ENCODE measurements at regions not wholly inside any gene's neighbourhood (a gene's known extent, or its start where the extent isn't known, plus 50 kb on each side); places are given as distances from the start of the nearest gene placed in this dataset.
A peak's percentile ranks its signal among the peaks of the same experiment; 100 is the strongest.
"Not testable (repeated sequence)": the region's sequence is repeated elsewhere in the genome, so short reads cannot be mapped to it uniquely, and the experiment has no call there.

GRCh38 chr2:111480016-111480625 lies 359.4 kb downstream of the BCL2L11 start:
- H3K9me1 ChIP-seq (ENCODE audit: insufficient read depth, low read length); H3K79me1 ChIP-seq (ENCODE audit: low read depth in 1 of 2, low read length in 2 of 2); H3K4me2 ChIP-seq (ENCODE audit: low read depth, low read length); H2AK9ac ChIP-seq (replicated peaks; ENCODE audit: low read depth, low read length, poor library complexity); BruUV-seq (replicated peaks); CTCF ChIA-PET; intact Hi-C loops (cut with micrococcal nuclease); H3K9ac ChIP-seq (ENCODE audit: low read depth, low read length); H3K23ac ChIP-seq (ENCODE audit: low read depth, low read length); dilution Hi-C loops (cut with HindIII; ENCODE audit: low sequenced_read_pairs, unreplicated experiment); H2AFZ ChIP-seq (replicated peaks; ENCODE audit: low read length, poor library complexity); H3K9me3 ChIP-seq (ENCODE audit: control insufficient read depth, insufficient read depth, low read length); H3K27me3 ChIP-seq (ENCODE audit: control insufficient read depth, insufficient read depth, low read length); H3K4me3 ChIP-seq (ENCODE audit: insufficient read depth, low read depth, low read length); POLR2A ChIA-PET (ENCODE audit: unreplicated experiment): not testable (repeated sequence)
- Histone ChIP-seq H3K14ac (replicated peaks; ENCODE audit: low read depth, low read length) (peak overlapping the region; percentile 95; the same call in 1 of the 2 replicates), H2BK20ac (ENCODE audit: low read depth, low read length) (0 out of 2 replicates have a peak overlapping the region, but pooled peaks have one; percentile 45), H3K27ac (ENCODE audit: insufficient read depth, low read length) (peak overlapping the region; percentile 85), H3K4ac (ENCODE audit: low read depth, low read length) (peak overlapping the region; percentile 37; the same call in 1 of the 2 replicates), H3K4me1 (ENCODE audit: control insufficient read depth, insufficient read depth, low read length) (peaks cover 20% of the 10 kb centered on the region), H2AK5ac (ENCODE audit: low read depth, low read length) (peak overlapping the region; percentile 10; the same call in 1 of the 2 replicates), H3K18ac (ENCODE audit: low read depth, low read length) (peak overlapping the region; percentile 78; the same call in 1 of the 2 replicates), H4K5ac (ENCODE audit: low read depth, low read length) (peak overlapping the region; percentile 76; the same call in 1 of the 2 replicates), H4K8ac (ENCODE audit: low read depth in 2 of 2, low read length in 2 of 2) (peak overlapping the region; percentile 63 to 82; a peak in 3 of 4 replicates), H4K20me1 (ENCODE audit: insufficient read depth, low read length) (peaks cover 52% of the 10 kb centered on the region), H2BK15ac (ENCODE audit: low read depth, low read length) (peak overlapping the region; percentile 68; the same call in 1 of the 3 replicates), H3K36me3 (ENCODE audit: control insufficient read depth, insufficient read depth, low read length) (peaks cover 12% of the 10 kb centered on the region), H3K56ac (ENCODE audit: extremely low read depth, insufficient read depth, low read length) (peak overlapping the region; percentile 17; the same call in 1 of the 2 replicates), H2BK5ac (ENCODE audit: low read depth, low read length, poor library complexity, severe bottlenecking) (peak overlapping the region; percentile 88), H2BK120ac (ENCODE audit: low read depth, low read length) (peak overlapping the region; percentile 54; the same call in 1 of the 2 replicates), H4K91ac (ENCODE audit: insufficient read depth, low read depth, low read length) (peak overlapping the region; percentile 70; the same call in 1 of the 2 replicates)
- DNase-seq (peak; percentile 66), ATAC-seq (ENCODE audit: low read depth) (peak; percentile 65)
- in situ Hi-C loops (cut with MboI; ENCODE audit: low sequenced_read_pairs) = loop anchor here (25.0 kb wide), 1 partner anchor 182 kb away; no protein-coding TSS in a partner anchor
- 20% methylated on average over 1 of the region's 10 CpGs; no CpG with 5 or more reads in 1 of the 2 experiments for WGBS, 2 experiments (ENCODE audit: extremely low coverage in 2 of 2, insufficient read length in 1 of 2)

GRCh38 chr2:111480633-111481032 lies 359.9 kb downstream of the BCL2L11 start:
- in situ Hi-C loops (cut with MboI; ENCODE audit: low sequenced_read_pairs) = loop anchor here (25.0 kb wide), 1 partner anchor 182 kb away; no protein-coding TSS in a partner anchor
- dilution Hi-C loops (cut with HindIII; ENCODE audit: low sequenced_read_pairs, unreplicated experiment); H3K79me1 ChIP-seq (ENCODE audit: low read depth in 1 of 2, low read length in 2 of 2); H3K9me1 ChIP-seq (ENCODE audit: insufficient read depth, low read length); H3K9ac ChIP-seq (ENCODE audit: low read depth, low read length); H3K4me3 ChIP-seq (ENCODE audit: insufficient read depth, low read depth, low read length); POLR2A ChIA-PET (ENCODE audit: unreplicated experiment); CTCF ChIA-PET; H3K27me3 ChIP-seq (ENCODE audit: control insufficient read depth, insufficient read depth, low read length); BruUV-seq (replicated peaks); H3K23ac ChIP-seq (ENCODE audit: low read depth, low read length); H2AFZ ChIP-seq (replicated peaks; ENCODE audit: low read length, poor library complexity); H2AK9ac ChIP-seq (replicated peaks; ENCODE audit: low read depth, low read length, poor library complexity); DNase-seq; intact Hi-C loops (cut with micrococcal nuclease); H3K9me3 ChIP-seq (ENCODE audit: control insufficient read depth, insufficient read depth, low read length): not testable (repeated sequence)
- Histone ChIP-seq H3K4me1 (ENCODE audit: control insufficient read depth, insufficient read depth, low read length) (peaks cover 20% of the 10 kb centered on the region), H4K20me1 (ENCODE audit: insufficient read depth, low read length) (peaks cover 57% of the 10 kb centered on the region), H2BK120ac (ENCODE audit: low read depth, low read length) (peak overlapping the region; percentile 3; the same call in 1 of the 2 replicates), H4K5ac (ENCODE audit: low read depth, low read length) (peak overlapping the region; percentile 64; the same call in 1 of the 2 replicates), H3K18ac (ENCODE audit: low read depth, low read length) (peak overlapping the region; percentile 80; the same call in 1 of the 2 replicates), H3K4ac (ENCODE audit: low read depth, low read length) (peak overlapping the region; percentile 37), H2BK15ac (ENCODE audit: low read depth, low read length) (peak overlapping the region; percentile 68; the same call in 1 of the 3 replicates), H3K14ac (replicated peaks; ENCODE audit: low read depth, low read length) (peak overlapping the region; percentile 95), H3K36me3 (ENCODE audit: control insufficient read depth, insufficient read depth, low read length) (peaks cover 12% of the 10 kb centered on the region), H4K91ac (ENCODE audit: insufficient read depth, low read depth, low read length) (peak overlapping the region; percentile 75), H3K27ac (ENCODE audit: insufficient read depth, low read length) (peak overlapping the region; percentile 85), H2AK5ac (ENCODE audit: low read depth, low read length) (peak overlapping the region; percentile 94), H3K4me2 (ENCODE audit: low read depth, low read length) (peak overlapping the region; percentile 43; the same call in 1 of the 2 replicates), H2BK20ac (ENCODE audit: low read depth, low read length) (0 out of 2 replicates have a peak overlapping the region, but pooled peaks have one; percentile 45), H2BK5ac (ENCODE audit: low read depth, low read length, poor library complexity, severe bottlenecking) (peak overlapping the region; percentile 88), H3K56ac (ENCODE audit: extremely low read depth, insufficient read depth, low read length) (peak overlapping the region; percentile 17; the same call in 1 of the 2 replicates), H4K8ac (ENCODE audit: low read depth in 2 of 2, low read length in 2 of 2) (peak overlapping the region; percentile 26 to 82; a peak in 3 of 4 replicates)
- peak; percentile 19 for ATAC-seq (ENCODE audit: low read depth)
- WGBS, 2 experiments (ENCODE audit: extremely low coverage in 2 of 2, insufficient read length in 1 of 2) = no CpG with 5 or more reads among the region's 8 CpGs
